NT2/D1 (cell line): ENCODE measurements at regions not wholly inside any gene's neighbourhood (a gene's known extent, or its start where the extent isn't known, plus 50 kb on each side); places are given as distances from the start of the nearest gene placed in this dataset.

Experiments
- DNase-seq: peaks from one replicate; pipeline ENCODE4 v3.0.0-alpha.2; 2011; ENCODE audit warnings: low read depth, low spot score
- H3K27me3 ChIP-seq: 2 replicates; pipeline ENCODE4 v1.6.0; 2011; ENCODE audit warnings: mild to moderate bottlenecking; ENCODE audit not compliant: insufficient read length, insufficient read depth
- H3K36me3 ChIP-seq: 2 replicates; pipeline ENCODE4 v1.6.1; 2011; ENCODE audit warnings: mild to moderate bottlenecking, low read length, mixed read lengths; ENCODE audit not compliant: insufficient read depth, insufficient read length
- H3K4me1 ChIP-seq: 2 replicates; pipeline ENCODE4 v1.5.1; 2011; ENCODE audit not compliant: insufficient read depth, insufficient read length
- H3K4me3 ChIP-seq: 2 replicates; pipeline ENCODE4 v1.5.1; 2011; ENCODE audit warnings: low read depth; ENCODE audit not compliant: insufficient read length
- H3K9ac ChIP-seq: 2 replicates; pipeline ENCODE4 v1.6.0; 2011; ENCODE audit warnings: low read depth; ENCODE audit not compliant: insufficient read length
- H3K9me3 ChIP-seq: 2 replicates; pipeline ENCODE4 v1.5.1; 2011; ENCODE audit warnings: mild to moderate bottlenecking, low read length; ENCODE audit not compliant: insufficient read depth
- SUZ12 ChIP-seq: IDR thresholded peaks from 2 replicates; pipeline ENCODE4 v1.6.1; 2011; ENCODE audit not compliant: insufficient read length, insufficient read depth; ENCODE audit errors: extremely low read depth
- YY1 ChIP-seq: IDR thresholded peaks from 2 replicates; pipeline ENCODE4 v1.6.1; 2011; ENCODE audit not compliant: insufficient read length, insufficient read depth
- ZNF274 ChIP-seq: IDR thresholded peaks from 2 replicates; pipeline ENCODE4 v1.6.1; 2011; ENCODE audit warnings: mild to moderate bottlenecking, low read depth, low read length

DNA sequence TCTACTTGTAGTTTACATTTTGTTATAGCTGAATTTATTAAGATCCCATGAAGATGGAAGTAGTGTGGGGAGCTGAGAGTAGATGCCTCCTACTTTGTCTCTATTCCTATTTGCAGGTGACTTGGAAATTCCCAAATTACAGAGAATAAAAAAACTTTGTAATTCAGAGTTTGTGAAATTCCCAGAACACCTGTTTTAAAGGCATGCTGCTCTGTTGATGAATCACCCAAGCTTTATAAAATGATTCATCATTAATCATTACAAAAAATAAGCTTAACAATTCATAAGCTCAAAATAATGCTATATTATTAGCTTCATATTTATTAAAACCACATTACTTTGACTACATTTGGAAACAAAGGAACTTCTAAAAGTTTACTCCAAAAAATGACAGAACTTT lies 856.3 kb downstream of the RPA4 start:
- TF ChIP-seq ZNF274 (no peak), YY1 (no peak), SUZ12 (no peak)
- H3K36me3 ChIP-seq = no peaks in the 10 kb centered on the region
- DNase-seq = no peak
- no peaks in the 10 kb centered on the region for H3K9me3 ChIP-seq
- H3K9ac ChIP-seq = no peak overlapping the region
- H3K27me3 ChIP-seq = no peaks in the 10 kb centered on the region
- no peak overlapping the region for H3K4me3 ChIP-seq
- no peaks in the 10 kb centered on the region for H3K4me1 ChIP-seq

DNA sequence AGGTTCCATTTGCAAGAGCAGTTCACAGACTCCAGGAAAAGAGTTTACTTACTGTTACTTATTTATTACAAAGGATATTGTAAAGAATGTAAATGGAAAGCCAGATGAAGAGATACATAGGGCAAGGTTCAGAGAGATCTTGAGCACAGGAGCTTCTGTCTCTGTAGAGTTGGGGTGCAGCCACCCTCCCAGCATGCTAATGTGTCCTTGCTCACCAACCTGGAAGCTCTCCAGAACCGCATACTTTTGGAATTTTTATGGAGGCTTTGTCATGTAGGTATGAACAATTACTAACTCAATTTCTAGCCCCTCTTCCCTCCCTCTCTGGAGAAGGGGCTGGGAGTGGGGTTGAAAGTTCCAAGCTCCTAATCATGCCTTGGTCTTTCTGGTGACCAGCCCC lies 857.2 kb downstream of the RPA4 start:
- no peak for DNase-seq
- no peak overlapping the region for H3K4me3 ChIP-seq
- H3K9me3 ChIP-seq = no peaks in the 10 kb centered on the region
- TF ChIP-seq SUZ12 = no peak
- no peak for TF ChIP-seq YY1
- TF ChIP-seq ZNF274 = no peak
- H3K36me3 ChIP-seq = no peaks in the 10 kb centered on the region
- H3K27me3 ChIP-seq = no peaks in the 10 kb centered on the region
- H3K9ac ChIP-seq = no peak overlapping the region
- H3K4me1 ChIP-seq = no peaks in the 10 kb centered on the region

DNA sequence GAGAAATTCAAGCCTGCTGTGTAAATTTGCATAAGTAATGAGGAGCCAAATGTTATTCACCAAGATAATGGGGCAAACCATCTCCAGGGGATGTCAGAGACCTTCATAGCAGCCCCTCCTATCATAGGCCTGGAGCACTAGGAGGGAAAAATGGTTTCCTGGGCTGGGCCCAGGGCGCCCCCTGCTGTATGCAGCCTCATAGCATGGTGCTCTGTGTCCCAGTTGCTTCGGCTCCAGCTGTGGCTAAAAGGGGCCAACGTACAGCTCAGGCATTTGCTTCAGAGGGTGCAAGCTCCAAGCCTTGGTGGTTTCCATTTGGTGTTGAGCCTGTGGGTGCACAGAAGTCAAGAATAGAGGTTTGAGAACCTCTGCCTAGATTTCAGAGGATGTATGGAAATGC lies 859.3 kb downstream of the RPA4 start:
- no peaks in the 10 kb centered on the region for H3K36me3 ChIP-seq
- H3K9ac ChIP-seq = no peak overlapping the region
- H3K27me3 ChIP-seq = no peaks in the 10 kb centered on the region
- H3K9me3 ChIP-seq = no peaks in the 10 kb centered on the region
- no peak overlapping the region for H3K4me3 ChIP-seq
- no peaks in the 10 kb centered on the region for H3K4me1 ChIP-seq
- TF ChIP-seq ZNF274 (no peak), YY1 (no peak), SUZ12 (no peak)
- DNase-seq = no peak

DNA sequence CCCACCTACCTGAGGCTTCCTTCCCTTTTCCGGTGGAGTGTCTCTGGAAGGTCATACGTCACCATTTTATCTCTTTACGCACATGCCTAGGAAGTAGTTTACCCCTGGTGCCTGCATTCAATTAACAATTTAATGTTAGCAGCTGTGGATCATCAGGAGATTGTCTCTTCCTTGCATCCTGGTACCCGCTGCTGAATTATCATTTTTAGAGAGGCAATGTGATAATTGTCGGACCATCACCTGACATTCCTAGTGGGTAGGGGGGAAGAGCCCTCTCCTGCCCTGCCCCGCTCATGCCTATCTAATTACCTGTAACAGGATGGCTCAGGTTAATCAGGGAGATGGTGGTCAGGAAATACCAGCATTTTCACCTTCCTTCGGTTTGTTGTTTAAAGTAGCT lies 863.6 kb downstream of the RPA4 start:
- no peak for TF ChIP-seq YY1
- no peak for TF ChIP-seq SUZ12
- TF ChIP-seq ZNF274 = no peak
- H3K36me3 ChIP-seq = no peaks in the 10 kb centered on the region

DNA sequence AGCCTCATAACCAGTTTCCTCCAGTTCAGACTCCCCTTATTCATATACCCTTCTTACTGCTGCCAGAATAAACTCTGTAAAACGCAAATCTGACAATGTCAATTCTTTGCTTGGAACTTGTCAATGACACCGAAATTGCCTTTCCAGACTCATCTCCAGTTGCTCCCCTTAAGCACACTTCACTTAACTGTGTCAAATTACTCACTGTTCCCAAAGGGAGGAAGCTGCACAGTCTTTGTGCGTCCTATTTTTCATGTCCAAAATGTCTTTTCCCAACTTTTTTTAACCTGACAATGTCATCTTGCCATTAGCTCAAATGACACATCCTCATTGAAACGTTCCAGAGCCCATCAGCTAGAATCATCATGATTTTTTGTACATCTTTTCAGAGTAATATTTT lies 867.3 kb downstream of the RPA4 start:
- TF ChIP-seq ZNF274 = no peak
- TF ChIP-seq SUZ12 = no peak
- TF ChIP-seq YY1 = no peak
- DNase-seq = no peak
- no peaks in the 10 kb centered on the region for H3K4me1 ChIP-seq
- H3K27me3 ChIP-seq = no peaks in the 10 kb centered on the region
- H3K9ac ChIP-seq = no peak overlapping the region
- no peaks in the 10 kb centered on the region for H3K36me3 ChIP-seq
- H3K9me3 ChIP-seq = no peaks in the 10 kb centered on the region
- no peak overlapping the region for H3K4me3 ChIP-seq

More for the DNA sequence above, 863.6 kb downstream of the RPA4 start:
- DNase-seq = no peak
- H3K4me3 ChIP-seq = no peak overlapping the region
- H3K9ac ChIP-seq = no peak overlapping the region
- H3K4me1 ChIP-seq = no peaks in the 10 kb centered on the region
- H3K9me3 ChIP-seq = no peaks in the 10 kb centered on the region
- no peaks in the 10 kb centered on the region for H3K27me3 ChIP-seq

DNA sequence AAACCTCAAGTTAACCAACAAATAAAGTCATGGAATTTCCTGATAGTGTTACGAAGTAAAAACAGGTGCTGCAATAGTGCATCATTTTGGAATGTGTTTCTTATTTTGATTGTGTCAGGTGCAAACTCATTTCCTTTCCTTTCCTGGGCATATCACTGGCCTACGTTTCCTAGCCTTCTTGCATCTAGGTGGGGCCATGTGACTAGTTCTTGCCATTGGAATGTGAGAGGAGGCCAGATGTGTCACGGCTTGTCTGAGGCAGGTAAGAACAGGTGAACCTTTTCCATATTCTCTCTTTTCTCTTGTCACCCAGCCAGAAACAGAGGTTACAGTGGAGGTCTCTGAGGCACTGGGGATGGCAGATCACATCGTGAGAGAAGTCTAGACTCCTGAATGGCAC lies 868.0 kb downstream of the RPA4 start:
- no peaks in the 10 kb centered on the region for H3K9me3 ChIP-seq
- no peak overlapping the region for H3K9ac ChIP-seq
- no peak for DNase-seq
- no peaks in the 10 kb centered on the region for H3K36me3 ChIP-seq
- TF ChIP-seq SUZ12 (no peak), ZNF274 (no peak)
- H3K4me1 ChIP-seq = no peaks in the 10 kb centered on the region
- no peaks in the 10 kb centered on the region for H3K27me3 ChIP-seq
- no peak overlapping the region for H3K4me3 ChIP-seq

DNA sequence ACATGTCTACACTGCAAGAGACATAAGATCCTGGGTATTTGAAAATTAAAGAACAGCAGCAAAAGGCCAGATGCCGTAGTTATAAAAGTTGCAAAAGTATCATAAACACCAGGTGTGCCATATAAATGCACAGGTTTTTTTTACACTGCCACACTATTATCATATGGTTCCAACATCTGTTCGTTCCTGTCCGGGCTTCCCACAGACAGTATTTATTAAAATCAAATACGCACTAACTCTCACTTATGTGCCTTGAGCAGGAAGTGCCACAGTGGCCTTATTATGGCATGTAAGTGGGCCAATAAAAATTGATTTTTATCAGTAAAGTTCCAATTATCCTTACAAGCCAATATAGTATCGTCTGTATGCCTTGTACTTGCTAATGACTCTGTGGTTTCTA lies 873.2 kb downstream of the RPA4 start:
- no peak overlapping the region for H3K9ac ChIP-seq
- TF ChIP-seq ZNF274 (no peak), SUZ12 (no peak), YY1 (no peak)
- no peak for DNase-seq
- no peaks in the 10 kb centered on the region for H3K4me1 ChIP-seq
- no peaks in the 10 kb centered on the region for H3K27me3 ChIP-seq
- no peaks in the 10 kb centered on the region for H3K9me3 ChIP-seq
- H3K36me3 ChIP-seq = no peaks in the 10 kb centered on the region
- no peak overlapping the region for H3K4me3 ChIP-seq

DNA sequence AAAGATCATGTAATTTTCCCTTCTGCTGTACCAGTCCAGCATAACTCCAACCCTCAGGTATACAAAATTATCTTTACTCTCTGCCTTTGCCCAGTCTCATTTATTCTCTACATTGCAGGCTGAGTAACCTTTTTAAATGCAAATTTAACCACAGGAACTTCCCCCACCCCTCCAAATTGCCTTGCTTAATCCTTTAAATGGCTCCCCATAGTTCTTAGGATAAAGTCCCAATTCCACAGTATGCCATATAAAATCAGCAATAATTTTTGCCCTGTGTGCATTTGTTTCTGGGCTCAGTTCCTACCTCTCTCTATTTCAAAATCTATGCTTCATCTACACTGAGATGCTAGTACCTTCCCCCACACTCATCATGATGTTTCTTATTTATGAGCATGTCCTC lies 879.7 kb downstream of the RPA4 start:
- peak; percentile 28 for DNase-seq
- no peaks in the 10 kb centered on the region for H3K4me1 ChIP-seq
- H3K27me3 ChIP-seq = no peaks in the 10 kb centered on the region
- H3K9me3 ChIP-seq = no peaks in the 10 kb centered on the region
- no peak overlapping the region for H3K4me3 ChIP-seq
- TF ChIP-seq YY1 = no peak
- no peak for TF ChIP-seq ZNF274
- no peak for TF ChIP-seq SUZ12
- H3K9ac ChIP-seq = no peak overlapping the region
- no peaks in the 10 kb centered on the region for H3K36me3 ChIP-seq
